Stimulated activated CD4-positive, alpha-beta T cell treated with anti-CD3 and anti-CD28 coated beads, Interleukin-15, amount 100 ng/mL, for 48 hours (primary cell): ENCODE measurements at regions not wholly inside any gene's neighbourhood (a gene's known extent, or its start where the extent isn't known, plus 50 kb on each side); places are given as distances from the start of the nearest gene placed in this dataset.

Experiments
- DNase-seq, 2 donors: peaks; one replicate each; pipeline ENCODE4 v3.0.0-alpha.2; 2020; ENCODE audit warnings: low read depth in 2 of 2

DNA sequence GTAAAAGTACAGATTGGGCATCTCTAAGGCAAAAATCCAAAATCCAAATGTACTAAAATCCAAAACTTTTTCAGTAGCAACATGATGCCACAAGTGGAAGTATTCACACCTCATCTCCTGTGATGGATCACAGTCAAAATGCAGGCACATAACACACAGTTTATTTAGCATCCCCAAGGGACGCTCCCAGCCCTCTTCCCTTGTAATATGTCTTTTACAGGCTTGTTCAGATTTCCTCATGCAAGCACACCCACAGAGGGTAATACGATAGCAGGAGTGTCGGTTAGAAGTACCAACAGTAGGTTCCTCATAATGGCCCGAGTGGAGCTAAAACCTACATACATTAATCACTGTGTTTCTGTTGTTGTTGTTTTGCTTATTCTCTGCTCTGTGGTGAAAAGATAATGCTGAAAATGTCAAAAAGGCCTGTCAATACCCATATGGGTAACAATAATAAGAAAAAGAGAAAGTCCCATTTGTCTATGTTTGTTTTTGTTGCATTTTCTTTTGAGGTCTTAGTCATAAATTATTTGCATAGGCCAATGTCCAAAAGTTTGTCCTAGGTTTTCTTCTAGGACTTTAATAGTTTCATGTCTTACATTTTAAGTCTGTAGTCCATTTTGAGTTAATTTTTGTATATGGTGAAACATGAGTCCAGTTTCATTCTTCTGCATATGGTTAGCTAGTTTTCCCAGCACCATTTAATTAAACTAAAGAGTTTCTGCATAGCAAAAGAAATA is 133.1 kb downstream of the LRIG3 start:
- DNase-seq = no peak

DNA sequence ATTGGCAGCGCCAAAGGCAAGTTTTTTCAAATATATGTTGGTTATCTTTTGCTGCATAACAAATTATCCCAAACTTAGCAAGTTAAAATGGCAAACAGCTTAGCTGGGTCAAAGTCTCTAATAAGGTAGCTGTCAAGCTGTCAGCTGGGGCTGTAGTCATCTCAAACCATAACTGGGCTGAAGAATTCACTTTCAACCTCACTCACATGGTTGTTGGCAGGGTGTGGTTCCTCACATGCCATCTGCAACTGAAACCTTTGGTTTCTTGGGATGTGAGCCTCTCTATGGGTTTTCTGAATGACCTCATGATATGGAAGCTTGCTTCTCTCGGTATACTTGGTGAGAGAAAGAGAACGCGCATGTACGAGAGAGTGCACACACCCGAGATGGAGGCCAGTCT is 125.4 kb downstream of the LRIG3 start:
- DNase-seq = no peak

DNA sequence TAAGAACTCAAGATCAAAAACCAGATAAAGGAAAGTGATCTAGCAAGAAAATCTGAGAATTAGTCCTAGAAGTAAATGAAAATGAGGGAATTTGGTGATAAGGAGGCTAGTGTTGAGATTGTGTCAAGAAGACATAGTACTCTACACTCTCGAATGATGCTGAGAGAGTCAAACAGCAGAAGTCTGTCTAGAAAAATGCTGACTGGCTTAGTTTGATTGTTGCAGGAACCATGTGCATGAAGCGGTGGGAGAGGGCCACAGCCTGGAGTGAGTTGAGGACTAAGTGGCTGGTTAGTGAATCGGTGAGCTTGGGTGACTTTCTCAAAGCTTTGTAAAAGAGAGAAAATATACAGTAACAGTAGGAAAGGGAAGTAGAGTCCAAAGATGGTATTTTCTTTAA is 124.5 kb downstream of the LRIG3 start:
- DNase-seq = no peak

DNA sequence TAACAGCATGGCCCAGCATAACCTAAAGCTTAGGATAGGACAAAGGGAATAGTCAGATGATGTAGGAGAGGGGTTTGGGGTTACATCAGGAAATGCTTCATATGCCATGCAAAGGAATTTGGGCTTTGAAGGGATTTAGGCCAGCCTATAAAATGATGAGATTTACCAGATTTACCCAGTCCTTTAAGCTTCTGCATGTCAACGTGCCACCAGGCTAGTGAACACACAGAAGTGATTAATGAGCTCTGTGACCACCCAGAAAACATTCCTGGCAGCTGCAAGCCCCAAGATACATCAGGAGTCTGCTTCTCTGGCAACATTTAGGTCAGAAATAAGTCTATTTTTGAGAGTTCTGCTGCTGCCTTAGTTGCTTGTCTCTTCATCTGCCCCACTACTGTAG is 118.3 kb downstream of the LRIG3 start:
- DNase-seq = no peak

DNA sequence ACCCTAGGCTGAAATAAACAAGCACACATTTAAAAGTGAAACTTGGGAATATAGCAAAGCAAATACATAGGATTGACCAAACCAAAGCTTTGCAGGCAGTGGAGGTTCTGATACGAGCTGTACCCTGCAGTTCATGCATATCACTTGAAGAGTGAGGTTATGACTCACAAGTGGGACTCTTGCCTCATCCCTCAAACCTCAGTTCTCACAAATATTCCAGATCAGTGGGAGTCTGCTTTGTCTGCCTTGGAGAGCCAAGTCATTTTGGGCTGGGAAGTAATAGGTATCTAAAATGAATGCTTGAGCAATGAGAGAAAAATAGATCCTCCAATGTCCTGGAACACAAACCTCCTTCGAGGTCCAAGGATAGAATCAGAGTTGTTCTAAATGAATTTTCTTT is 116.4 kb downstream of the LRIG3 start:
- DNase-seq = no peak

DNA sequence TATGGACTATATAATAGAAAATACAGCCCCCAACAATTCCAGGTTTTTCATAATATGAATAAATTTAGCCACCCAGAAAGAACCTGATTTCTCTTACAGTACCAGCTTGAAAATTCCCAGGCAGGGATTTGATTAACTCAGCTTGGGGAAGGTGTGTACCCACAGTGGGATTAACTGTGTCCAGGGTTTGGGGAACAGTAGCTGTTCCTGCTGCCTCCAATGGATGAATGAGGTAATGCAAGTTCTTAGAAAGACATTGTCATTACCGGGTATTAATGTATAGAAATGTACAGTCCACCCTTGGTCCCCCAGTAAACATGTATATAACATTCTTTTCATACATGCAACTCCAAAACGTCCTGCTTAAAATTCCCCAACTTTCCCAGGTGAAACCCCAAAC is 115.6 kb downstream of the LRIG3 start:
- no peak for DNase-seq

DNA sequence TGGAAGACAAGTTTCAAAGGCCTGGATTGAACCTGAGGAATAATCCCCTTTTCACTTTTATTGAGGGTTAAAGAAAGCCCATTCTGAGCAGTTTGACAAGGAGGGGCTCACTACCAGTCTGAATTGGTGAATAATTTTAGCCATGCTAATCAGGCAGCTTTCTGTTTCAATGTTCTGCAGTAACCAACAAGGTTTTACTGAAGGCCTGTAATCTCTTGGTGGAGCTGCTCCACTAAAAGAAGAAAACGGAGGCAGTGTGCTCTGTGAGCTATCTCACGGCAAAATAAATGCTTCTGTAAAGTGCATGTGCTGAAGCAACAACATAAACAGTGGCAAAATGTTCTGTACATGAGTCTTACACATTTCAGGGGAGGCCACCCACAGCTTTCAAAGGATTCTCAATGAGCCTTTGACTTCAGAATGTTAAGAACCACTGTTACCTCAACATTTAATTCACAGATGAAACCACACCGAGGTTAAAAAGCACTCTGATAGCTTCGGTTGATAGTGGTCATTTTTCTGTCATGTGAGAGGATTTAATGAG is 111.2 kb downstream of the LRIG3 start:
- DNase-seq = no peak

DNA sequence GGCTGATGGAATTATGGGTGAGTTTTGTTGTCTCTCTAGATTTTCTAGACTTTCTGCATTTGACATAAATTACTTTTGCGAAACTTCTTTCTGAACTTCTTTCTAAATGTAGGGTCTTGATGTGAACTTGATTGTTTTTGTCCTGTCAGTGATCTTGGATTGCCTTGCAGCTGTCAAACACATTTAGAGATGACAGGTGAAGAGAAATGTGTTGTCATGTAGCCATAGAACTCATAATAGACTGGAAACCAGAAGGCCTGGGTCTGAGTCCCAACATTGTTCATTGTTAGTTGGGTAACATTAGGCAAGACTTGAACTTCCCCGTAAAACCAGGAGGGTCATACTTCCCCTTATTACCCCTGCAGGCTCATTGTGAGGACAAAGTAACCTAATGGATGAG is 109.0 kb downstream of the LRIG3 start:
- no peak for DNase-seq

DNA sequence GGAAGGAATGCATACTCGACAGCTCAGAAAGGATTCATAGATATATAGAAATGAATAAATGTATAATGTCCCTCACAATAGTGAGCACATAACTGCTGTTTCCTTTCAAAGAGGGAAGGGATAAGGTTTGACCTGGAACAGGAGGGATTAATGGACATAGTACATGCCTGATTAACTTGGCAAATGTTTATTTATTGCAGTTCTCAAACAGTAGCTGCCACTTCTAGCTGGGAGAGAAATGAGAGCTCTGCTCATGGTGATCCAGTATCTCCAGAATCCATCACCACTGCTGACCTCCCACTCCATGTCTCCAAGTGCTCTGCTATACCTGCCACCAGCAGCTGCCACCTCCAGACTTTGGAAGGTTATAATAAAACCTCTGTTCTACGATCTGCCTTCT is 108.1 kb downstream of the LRIG3 start:
- DNase-seq = no peak

DNA sequence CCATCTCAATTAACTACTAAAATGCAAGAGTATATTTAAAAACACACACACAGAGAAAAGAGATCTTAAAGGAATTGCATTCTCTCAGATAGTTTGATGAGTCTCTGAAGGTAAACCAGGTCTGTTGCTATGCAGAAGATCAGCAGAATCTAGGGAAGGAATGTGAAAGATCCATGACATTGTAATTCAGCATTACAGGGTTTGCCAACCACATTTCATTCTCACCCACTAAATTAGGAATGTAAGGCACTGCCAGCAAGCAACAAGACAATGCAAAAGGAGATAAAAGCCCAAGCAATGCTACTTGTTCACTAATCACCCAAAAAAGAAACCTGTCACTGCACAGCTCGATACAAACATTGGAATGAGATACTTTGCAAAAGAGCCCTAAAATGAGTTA is 106.3 kb downstream of the LRIG3 start:
- DNase-seq = no peak

DNA sequence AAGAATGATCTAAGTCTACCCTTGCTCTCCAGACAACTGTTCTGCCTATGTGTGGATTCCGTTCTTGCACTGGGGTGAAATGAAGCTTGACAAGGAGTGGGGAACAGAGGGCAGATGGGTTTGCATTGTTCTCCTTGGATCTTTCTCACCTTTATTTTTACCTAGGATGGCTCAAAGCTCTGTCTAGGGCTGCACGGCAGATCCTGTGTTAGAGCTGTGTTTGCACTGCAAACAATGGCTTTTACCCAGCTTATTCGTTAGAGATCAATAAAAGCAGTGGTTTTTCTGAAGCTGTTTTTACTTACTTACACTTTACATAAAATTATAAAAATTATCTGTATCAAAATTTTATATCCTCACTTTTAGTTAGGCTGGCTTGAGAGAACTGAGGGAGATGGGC is 105.1 kb downstream of the LRIG3 start:
- no peak for DNase-seq

DNA sequence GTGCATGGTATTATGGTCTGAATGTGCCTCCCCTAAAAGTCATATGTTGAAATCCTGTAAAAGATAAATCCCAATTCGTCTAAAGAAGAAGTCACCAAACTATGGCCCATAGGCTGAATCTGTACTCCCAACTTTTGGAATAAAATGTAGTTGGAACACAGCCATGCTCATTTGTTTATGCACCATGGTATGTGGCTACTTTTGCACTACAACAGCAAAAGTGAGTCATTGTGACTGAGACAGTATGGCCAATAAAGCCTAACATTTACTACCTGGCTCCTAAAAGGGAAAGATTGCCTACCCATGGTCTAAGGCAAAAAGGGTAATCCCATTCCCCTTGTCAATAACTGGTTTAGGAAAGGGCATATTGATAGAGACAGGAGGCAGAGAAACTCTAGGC is 101.8 kb downstream of the LRIG3 start:
- DNase-seq = no peak

DNA sequence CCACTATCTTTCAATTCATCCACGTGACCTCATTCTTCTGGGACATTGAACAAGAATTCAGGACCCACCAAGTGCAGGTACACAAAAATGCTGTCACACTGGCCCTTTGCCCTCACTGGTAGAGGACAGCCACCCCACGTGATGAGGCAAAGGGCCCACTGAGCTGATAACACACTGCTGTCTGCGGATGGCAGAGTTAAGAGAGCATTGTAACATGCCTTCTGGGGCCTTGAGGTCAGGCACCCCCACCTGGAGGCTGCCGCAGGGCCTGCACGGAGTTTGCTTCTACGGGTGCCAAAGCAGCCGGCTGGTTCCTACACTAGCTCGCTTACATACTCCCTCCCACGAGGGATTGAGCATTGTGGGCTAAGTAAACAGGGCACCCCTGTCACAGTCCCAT is 101.0 kb downstream of the LRIG3 start:
- DNase-seq = no peak

DNA sequence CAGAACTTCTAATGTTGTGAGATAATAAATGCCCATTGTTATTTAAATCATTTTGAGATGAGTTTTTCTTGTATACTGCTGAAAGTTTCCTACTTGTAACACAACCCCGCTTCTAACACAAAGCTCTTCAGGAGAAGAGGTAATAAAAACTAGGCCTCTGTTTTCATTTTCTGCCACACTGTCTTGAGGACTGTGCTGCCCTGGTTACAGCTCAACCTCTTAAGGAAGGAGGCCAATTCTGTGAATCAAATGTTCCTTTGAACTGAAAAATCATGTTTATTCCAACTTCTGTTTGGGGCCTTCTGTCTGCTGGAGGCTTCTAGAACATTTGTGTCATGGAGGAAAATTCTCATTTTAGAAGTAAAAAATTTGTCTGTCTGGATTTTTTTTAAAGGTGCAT is 100.3 kb downstream of the LRIG3 start:
- DNase-seq = no peak
